A673 (cell line): ENCODE measurements at regions not wholly inside any gene's neighbourhood (a gene's known extent, or its start where the extent isn't known, plus 50 kb on each side); places are given as distances from the start of the nearest gene placed in this dataset.

ENCODE experiments used
- BruUV-seq: library from RNA; stranded (reverse); fragments of 400-500 nt; replicated peaks from 2 replicates; lab custom pipeline; 2021; lab: Mats Ljungman, UMichigan
- CTCF ChIA-PET: fragments of 300-600 bp; sonication (Branson Sonifier 250); formaldehyde crosslinking; loops from one replicate; lab custom pipeline; 2022; ENCODE audit warnings: antibody characterized with exemption; lab: Charles Lee
- POLR2A ChIA-PET: fragments of 300-600 bp; sonication (Branson Sonifier 250); formaldehyde crosslinking; loops from one replicate; lab custom pipeline; 2022; ENCODE audit warnings: antibody characterized with exemption; ENCODE audit not compliant: low non-redundant PET; lab: Charles Lee
- DNase-seq: peaks from one replicate; pipeline ENCODE4 v3.0.0-alpha.2; 2015; ENCODE audit warnings: low spot score
- H3K27ac ChIP-seq: fragments of 200-600 bp; sonication (generic); 2 replicates; pipeline ENCODE4 v1.5.1; 2016; ENCODE audit warnings: mixed run types, low read depth, mild to moderate bottlenecking, mixed read lengths, antibody characterized with exemption, low read length; ENCODE audit not compliant: poor library complexity, severe bottlenecking
- H3K27me3 ChIP-seq: fragments of 200-600 bp; sonication (generic); replicated peaks from 2 replicates; pipeline ENCODE4 v1.6.1; 2017; ENCODE audit warnings: mixed run types, low read depth, mild to moderate bottlenecking, mixed read lengths, antibody characterized with exemption, low read length; ENCODE audit not compliant: insufficient read depth, poor library complexity
- H3K36me3 ChIP-seq: fragments of 200-600 bp; sonication (generic); 2 replicates; pipeline ENCODE4 v1.6.1; 2016; ENCODE audit warnings: mixed run types, mild to moderate bottlenecking, mixed read lengths, antibody characterized with exemption, low read length; ENCODE audit not compliant: insufficient read depth, poor library complexity, severe bottlenecking
- H3K4me1 ChIP-seq: fragments of 200-600 bp; sonication (generic); 2 replicates; pipeline ENCODE4 v1.6.1; 2017; ENCODE audit warnings: mixed run types, mild to moderate bottlenecking, mixed read lengths, antibody characterized with exemption, low read length; ENCODE audit not compliant: insufficient read depth, poor library complexity, severe bottlenecking
- H3K4me3 ChIP-seq: fragments of 200-600 bp; sonication (generic); 2 replicates; pipeline ENCODE4 v1.5.1; 2016; ENCODE audit warnings: low read depth, mixed run types, mild to moderate bottlenecking, mixed read lengths, low read length; ENCODE audit not compliant: poor library complexity, severe bottlenecking
- H3K9me3 ChIP-seq: fragments of 200-600 bp; sonication (generic); 2 replicates; pipeline ENCODE4 v1.6.1; 2016; ENCODE audit warnings: mixed run types, low read depth, mild to moderate bottlenecking, mixed read lengths, antibody characterized with exemption, low read length; ENCODE audit not compliant: poor library complexity, severe bottlenecking
- CTCF ChIP-seq: fragments of 300-800, 200-600 bp; sonication (generic); conservative IDR thresholded peaks from 2 replicates; pipeline ENCODE4 v1.5.1; 2017; ENCODE audit warnings: low read depth, mild to moderate bottlenecking, antibody characterized with exemption, low read length, moderate library complexity, mixed read lengths
- EZH2 ChIP-seq: fragments of 200-600 bp; sonication (generic); IDR thresholded peaks from 2 replicates; pipeline ENCODE4 v1.6.1; 2017; ENCODE audit warnings: borderline replicate concordance, low read depth, mild to moderate bottlenecking, mixed read lengths, antibody characterized with exemption, low read length; ENCODE audit not compliant: poor library complexity, severe bottlenecking
- intact Hi-C: fragments of 100-400 bp; cut with micrococcal nuclease; formaldehyde crosslinking; loops from one replicate; pipeline ENCODE4 v1.10.0; 2022; ENCODE audit not compliant: unreplicated experiment

GRCh38 chrX:121635141-121635540 lies 587.7 kb downstream of the GLUD2 start:
- BruUV-seq = no TSS peak
- no peaks in the 10 kb centered on the region for H3K27me3 ChIP-seq
- CTCF ChIA-PET = no interaction called here
- no peak overlapping the region for H3K27ac ChIP-seq
- no peaks in the 10 kb centered on the region for H3K4me1 ChIP-seq
- H3K9me3 ChIP-seq = no peaks in the 10 kb centered on the region
- intact Hi-C loops = no loop called here
- TF ChIP-seq EZH2 = no peak
- TF ChIP-seq CTCF = no peak
- POLR2A ChIA-PET = no interaction called here
- H3K36me3 ChIP-seq = no peaks in the 10 kb centered on the region
- H3K4me3 ChIP-seq = no peak overlapping the region
- no peak for DNase-seq

- ChIA-PET CTCF (no interaction called here), POLR2A (no interaction called here)
- intact Hi-C loops = no loop called here
Observed at GRCh38 chrX:121639781-121640180, 592.4 kb downstream of the GLUD2 start.

GRCh38 chrX:121641560-121641959 lies 594.1 kb downstream of the GLUD2 start:
- Histone ChIP-seq H3K36me3 (no peaks in the 10 kb centered on the region), H3K27me3 (no peaks in the 10 kb centered on the region), H3K4me3 (no peak overlapping the region), H3K9me3 (no peaks in the 10 kb centered on the region), H3K4me1 (no peaks in the 10 kb centered on the region), H3K27ac (no peak overlapping the region)
- CTCF ChIA-PET = no interaction called here
- BruUV-seq = no TSS peak
- POLR2A ChIA-PET = no interaction called here
- DNase-seq = peak; percentile 36
- TF ChIP-seq CTCF (no peak), EZH2 (no peak)
- intact Hi-C loops = no loop called here

More at GRCh38 chrX:121639781-121640180, 592.4 kb downstream of the GLUD2 start:
- H3K4me3 ChIP-seq = no peak overlapping the region
- H3K4me1 ChIP-seq = no peaks in the 10 kb centered on the region
- no peaks in the 10 kb centered on the region for H3K36me3 ChIP-seq
- H3K9me3 ChIP-seq = no peaks in the 10 kb centered on the region
- no peak for DNase-seq
- no peaks in the 10 kb centered on the region for H3K27me3 ChIP-seq
- BruUV-seq = no TSS peak
- TF ChIP-seq CTCF = no peak
- TF ChIP-seq EZH2 = no peak
- no peak overlapping the region for H3K27ac ChIP-seq
